ENCODE measurements at regions not wholly inside any gene's neighbourhood (a gene's known extent, or its start where the extent isn't known, plus 50 kb on each side); places are given as distances from the start of the nearest gene placed in this dataset.

GRCh38 chr13:40179445-40180281 lies 486.8 kb downstream of the FOXO1 start:
- no peak for DNase-seq

GRCh38 chr13:40180776-40181175 lies 485.7 kb downstream of the FOXO1 start:
- no peak for DNase-seq

- DNase-seq: no peak
Measured at GRCh38 chr13:40181203-40181845, 485.1 kb downstream of the FOXO1 start.

GRCh38 chr13:40182591-40182990 lies 483.9 kb downstream of the FOXO1 start:
- no peak for DNase-seq

DNA sequence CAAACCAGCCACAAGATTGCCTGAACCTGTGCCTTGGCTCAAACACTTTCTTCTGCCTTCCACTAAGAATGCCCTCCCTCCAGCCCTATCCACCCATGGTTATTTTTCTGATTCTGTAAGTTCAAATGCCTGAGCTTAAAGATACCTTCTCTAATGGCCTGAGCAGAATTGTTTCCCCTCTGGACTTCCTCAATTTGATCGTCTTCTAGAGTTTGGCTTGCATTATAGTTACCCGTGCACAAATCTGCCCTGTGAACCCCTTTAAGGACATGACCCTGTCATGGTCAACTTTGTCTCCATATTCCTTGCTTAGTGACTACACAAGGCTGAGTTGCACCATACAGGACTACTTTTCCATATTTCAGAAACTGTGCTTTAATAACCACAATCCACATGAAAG lies 481.0 kb downstream of the FOXO1 start:
- no peak for DNase-seq

- no peak for DNase-seq
Measured at GRCh38 chr13:40186041-40186440, 480.4 kb downstream of the FOXO1 start.

DNA sequence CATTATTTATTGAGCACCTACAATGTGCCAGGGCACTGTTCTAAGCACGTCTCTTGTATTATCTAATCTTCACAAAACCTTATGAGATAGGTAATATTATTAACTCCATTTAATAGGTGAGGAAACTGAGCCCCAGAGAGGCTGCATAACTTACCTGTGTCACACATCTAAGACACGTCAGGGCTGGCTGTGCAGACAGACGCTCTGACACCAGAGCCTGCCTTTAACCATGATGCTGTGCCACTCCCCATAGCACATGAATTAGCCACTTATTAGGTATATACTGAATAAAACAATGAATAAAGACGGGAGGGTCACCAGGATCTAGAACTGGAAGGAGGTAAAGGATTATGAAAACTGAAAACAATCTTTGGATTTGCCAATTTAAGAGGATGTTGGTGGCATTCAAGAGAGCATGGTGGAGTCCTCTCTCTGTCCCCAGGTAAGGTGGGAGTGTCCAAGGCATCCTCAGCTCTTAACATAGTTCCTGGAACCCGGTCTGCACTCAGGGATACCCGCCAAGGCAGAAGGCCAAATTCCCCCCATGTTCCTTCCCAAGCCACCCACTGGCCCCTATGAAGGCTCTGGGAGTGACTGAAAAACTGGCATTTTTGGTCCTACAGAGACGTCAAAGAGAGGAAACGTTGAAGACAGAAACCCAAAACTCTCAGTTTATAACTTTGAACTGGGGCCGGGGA lies 479.7 kb downstream of the FOXO1 start:
- no peak for DNase-seq

DNA sequence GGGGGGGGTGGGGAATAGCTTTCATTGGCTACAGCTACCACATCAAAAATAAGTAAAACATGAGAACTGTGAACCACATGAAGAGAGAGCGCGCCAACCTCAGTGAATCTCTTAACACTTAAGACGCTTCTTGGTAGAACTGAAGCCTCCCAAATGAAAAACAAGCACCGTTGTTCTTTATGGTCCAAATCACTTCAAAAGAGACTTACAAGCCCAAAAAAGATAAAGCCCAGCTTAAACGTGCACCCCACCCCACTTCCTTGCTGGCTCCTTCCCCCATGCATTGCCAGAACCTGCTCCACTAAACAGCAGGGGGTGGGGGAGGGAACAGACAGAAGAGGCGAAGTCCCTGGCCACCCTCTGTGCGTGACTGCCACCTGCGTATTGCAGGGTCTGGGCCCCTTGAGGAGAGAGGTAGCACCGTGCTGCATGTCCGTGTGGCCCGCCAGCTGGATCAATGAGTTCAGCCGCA lies 479.1 kb downstream of the FOXO1 start:
- no peak for DNase-seq

- DNase-seq: no peak
Measured at GRCh38 chr13:40187841-40188591, 478.4 kb downstream of the FOXO1 start.

- DNase-seq: no peak
Measured at GRCh38 chr13:40189426-40189825, 477.0 kb downstream of the FOXO1 start.

DNA sequence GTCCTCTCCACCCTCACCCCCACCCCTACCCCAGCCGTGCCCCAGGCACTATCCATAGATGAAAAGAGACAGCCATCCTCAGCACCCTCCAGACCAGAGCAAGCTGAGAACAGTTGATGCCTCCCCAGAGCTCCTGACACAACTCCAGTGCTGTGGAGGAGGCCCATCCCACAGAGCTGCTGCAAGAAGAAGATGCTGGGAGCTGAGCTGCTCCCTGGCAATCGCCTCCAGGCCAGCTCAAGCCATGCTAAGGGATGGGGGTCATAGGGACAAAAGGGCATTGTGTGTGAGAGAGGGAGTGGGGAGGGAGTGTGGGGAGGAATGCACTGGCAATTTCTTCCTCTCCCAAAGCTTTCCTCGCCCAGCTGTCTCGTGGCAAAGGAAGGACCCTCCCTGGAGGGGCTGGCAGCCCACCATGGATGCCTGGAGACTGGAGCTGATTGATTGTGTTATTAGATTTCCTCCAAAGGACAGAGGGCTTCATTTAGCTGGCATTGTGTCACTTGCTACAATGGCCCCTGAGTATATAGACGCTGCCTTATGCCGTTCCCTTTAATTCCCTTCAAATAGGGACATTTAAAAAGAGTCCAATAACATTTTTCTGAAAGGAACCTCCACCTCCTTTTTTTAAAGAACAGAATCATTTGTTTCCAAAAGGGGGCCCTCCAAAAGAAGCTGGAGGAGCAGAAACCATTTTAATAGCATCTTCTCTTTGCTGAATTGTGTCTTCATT lies 476.4 kb downstream of the FOXO1 start:
- no peak for DNase-seq

- peak in 1 of 2 experiments; percentile 26 for DNase-seq
Measured at GRCh38 chr13:40190641-40191100, 475.8 kb downstream of the FOXO1 start.

DNA sequence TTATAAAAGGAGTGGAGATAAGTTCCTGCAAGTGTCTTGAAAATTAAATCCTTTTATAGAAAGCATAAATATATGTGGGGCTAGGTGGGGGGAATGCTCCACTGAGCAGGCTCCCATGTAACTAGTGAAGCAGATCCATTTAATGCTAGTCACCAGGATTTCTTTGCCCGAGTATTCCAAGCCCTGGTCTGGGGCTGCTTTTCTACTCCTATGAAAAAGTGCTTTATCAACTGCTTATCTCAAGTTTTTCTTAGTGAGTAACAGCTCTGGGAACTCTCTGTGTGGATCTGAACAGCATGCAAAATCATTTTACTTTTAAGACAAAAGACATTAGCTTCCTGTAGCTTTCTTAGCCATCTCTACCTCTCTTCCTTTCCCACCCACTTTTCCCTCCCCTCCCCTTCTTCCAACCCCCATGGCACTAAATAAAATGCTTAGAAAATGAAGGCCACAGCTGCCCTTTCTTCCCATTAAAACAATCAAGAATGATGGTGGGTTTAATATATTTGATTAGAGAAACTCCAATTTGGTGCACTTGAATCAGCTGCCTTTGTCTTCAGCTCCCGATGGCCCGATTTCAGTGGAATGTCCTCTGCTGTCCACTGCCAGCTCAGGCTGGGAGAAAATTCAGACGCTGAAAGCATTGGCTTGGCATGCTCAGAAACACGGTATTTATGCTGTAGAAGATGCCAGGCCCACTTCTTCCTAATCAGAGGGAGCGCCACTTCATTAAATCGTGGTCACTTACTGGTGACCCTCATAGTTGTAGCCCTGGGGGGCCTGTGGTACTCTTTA lies 475.1 kb downstream of the FOXO1 start:
- DNase-seq: no peak

GRCh38 chr13:40192452-40192851 lies 474.0 kb downstream of the FOXO1 start:
- DNase-seq: no peak

DNA sequence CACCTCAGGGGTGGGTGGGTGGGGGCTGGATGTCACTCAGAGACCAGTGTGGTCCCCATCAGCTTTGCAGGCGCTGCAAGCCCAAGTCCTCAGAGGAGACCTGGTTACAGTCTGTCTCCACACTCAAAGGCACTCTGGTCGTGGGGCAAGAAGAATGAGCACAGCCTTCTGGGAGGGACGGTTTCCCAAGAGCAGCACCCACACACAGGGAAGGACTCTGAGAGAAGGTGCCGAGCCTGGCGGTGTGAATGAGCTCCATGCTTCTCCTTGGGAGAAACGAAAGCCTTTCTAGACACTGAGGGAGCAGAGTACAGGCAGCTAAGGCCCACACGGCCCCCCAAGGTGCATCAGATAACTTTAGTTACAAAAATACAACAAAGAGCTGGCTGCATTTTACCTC lies 473.6 kb downstream of the FOXO1 start:
- no peak for DNase-seq

- no peak for DNase-seq
Measured at GRCh38 chr13:40193286-40194223, 472.9 kb downstream of the FOXO1 start.

- DNase-seq: no peak
Measured at GRCh38 chr13:40194224-40194806, 472.1 kb downstream of the FOXO1 start.

DNA sequence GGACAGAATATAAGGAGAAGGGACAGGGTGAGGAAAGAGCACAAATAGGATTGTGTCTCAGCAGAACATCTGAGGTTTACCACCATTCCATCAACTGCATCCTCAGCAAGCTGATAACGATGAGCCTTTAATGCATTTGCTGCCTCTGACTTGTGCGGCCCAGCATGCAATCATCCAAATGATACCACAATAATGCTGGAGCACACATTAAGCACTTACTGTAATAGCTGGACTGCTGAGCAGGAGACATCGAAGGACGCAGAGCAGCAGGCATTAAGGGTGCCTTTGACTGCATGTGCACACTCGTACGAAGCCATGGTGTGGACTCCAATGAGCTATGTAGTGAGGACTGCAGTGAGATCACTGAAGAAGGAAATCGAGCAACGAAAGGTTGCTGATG lies 469.4 kb downstream of the FOXO1 start:
- no peak for DNase-seq

GRCh38 chr13:40197936-40198595 lies 468.4 kb downstream of the FOXO1 start:
- DNase-seq: no peak
